ENCODE measurements at regions not wholly inside any gene's neighbourhood (a gene's known extent, or its start where the extent isn't known, plus 50 kb on each side); places are given as distances from the start of the nearest gene placed in this dataset.

- TF ChIP-seq CTCF (IDR thresholded peaks at IDR 0.05) (no peak), EZH2phosphoT487 (IDR thresholded peaks at IDR 0.05) (no peak)
Measured at GRCh38 chr3:64398006-64398405, 172.7 kb upstream of the PRICKLE2 start.
